Lung (tissue), 11 donors: ENCODE measurements at regions not wholly inside any gene's neighbourhood (a gene's known extent, or its start where the extent isn't known, plus 50 kb on each side); places are given as distances from the start of the nearest gene placed in this dataset.
"Not testable (repeated sequence)": the region's sequence is repeated elsewhere in the genome, so short reads cannot be mapped to it uniquely, and the experiment has no call there.

ENCODE experiments used
- ATAC-seq: fragments of 200-7000 bp; cut with Tn5 transposase; one replicate; pipeline ENCODE4 v1.9.1; 2020; ENCODE audit warnings: moderate number of reproducible peaks; ENCODE audit not compliant: insufficient read depth, low FRiP score
- DNase-seq, 3 donors: peaks; one replicate each; pipeline ENCODE4 v3.0.0-alpha.2; 2013 to 2017
- H3K27ac ChIP-seq, 2 donors: one replicate each; pipeline ENCODE4 v1.5.1; 2013; ENCODE audit warnings: mild to moderate bottlenecking in 2 of 2, moderate library complexity in 2 of 2, control low read depth in 1 of 2, inconsistent platforms in 1 of 2, low read depth in 1 of 2, low read length in 1 of 2
- H3K27me3 ChIP-seq, 3 donors: one replicate each; pipeline ENCODE4 v1.5.1; 2013; ENCODE audit warnings: low read length in 2 of 3; ENCODE audit not compliant: control insufficient read depth in 3 of 3, insufficient read depth in 3 of 3
- H3K36me3 ChIP-seq, 4 donors: one replicate each; pipeline ENCODE4 v1.5.1; 2013; ENCODE audit warnings: low read length in 4 of 4, mild to moderate bottlenecking in 1 of 4, moderate library complexity in 1 of 4; ENCODE audit not compliant: control insufficient read depth in 4 of 4, insufficient read depth in 4 of 4
- H3K4me1 ChIP-seq, 5 donors: one replicate each; pipeline ENCODE4 v1.5.1; 2013; ENCODE audit warnings: low read length in 5 of 5, mild to moderate bottlenecking in 2 of 5, moderate library complexity in 1 of 5; ENCODE audit not compliant: control insufficient read depth in 5 of 5, insufficient read depth in 5 of 5
- H3K4me3 ChIP-seq: one replicate; pipeline ENCODE4 v1.5.1; 2013; ENCODE audit warnings: mild to moderate bottlenecking, control low read depth, moderate library complexity
- H3K9ac ChIP-seq, 2 donors: one replicate each; pipeline ENCODE4 v1.5.1; 2013; ENCODE audit warnings: low read length in 2 of 2, control low read depth in 1 of 2; ENCODE audit not compliant: insufficient read depth in 1 of 2
- H3K9me3 ChIP-seq, 4 donors: one replicate each; pipeline ENCODE4 v1.5.1; 2013; ENCODE audit warnings: low read length in 3 of 4, mild to moderate bottlenecking in 1 of 4, moderate library complexity in 1 of 4; ENCODE audit not compliant: control insufficient read depth in 4 of 4, insufficient read depth in 3 of 4
- WGBS, 2 donors: extraction: QIAGEN DNeasy Blood & Tissue Kit; methylation state at CpG; one replicate each; pipeline ENCODE4 v1.1.7; 2013; 5-methylcytosine and 5-hydroxymethylcytosine counted together
- TF ChIP-seq, protein P1 (sequence below): IDR thresholded peaks from 2 replicates; pipeline ENCODE4 v1.5.1; 2012; ENCODE audit warnings: mild to moderate bottlenecking; ENCODE audit errors: control extremely low read depth, extremely low read depth
- donor health status: control.
- donor health status: control.
- donor health status: Bipolar disorder and iron deficiency.
- donor health status: healthy.
- donor health status: DM: yes; HTN: yes; CAD: no.

DNA sequence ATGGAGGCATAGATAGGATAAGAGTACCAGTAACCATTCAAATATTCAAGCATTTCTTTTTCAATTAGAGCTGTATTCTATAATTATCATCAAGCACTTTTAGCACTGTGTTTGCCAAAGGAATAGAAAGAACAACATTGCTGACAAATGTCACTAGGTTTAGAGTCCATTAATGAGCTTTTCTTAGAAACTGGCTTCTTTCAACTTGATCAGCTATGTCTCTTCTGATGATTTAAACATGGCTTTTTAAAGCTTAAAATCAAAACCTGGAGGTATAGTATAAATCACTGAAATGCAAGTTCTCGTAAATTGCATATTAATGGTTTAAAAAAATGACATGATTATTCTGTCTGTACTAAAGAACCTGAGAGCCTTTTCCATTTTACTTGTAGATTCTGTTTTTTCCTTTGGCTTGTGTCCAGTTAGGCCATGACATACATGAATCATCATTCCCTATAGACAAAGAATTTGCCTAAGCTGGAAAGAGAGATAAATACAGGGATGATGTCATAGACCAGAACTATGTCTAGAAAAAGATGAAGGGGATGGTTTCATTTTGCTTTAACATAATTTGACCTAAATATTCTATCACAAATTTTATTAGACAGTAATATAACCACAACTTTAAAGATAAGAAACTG is 340.1 kb upstream of the CTSO start:
- Histone ChIP-seq H3K4me3 (no peak overlapping the region), H3K27ac (no peak overlapping the region), H3K36me3 (no peaks in the 10 kb centered on the region), H3K9me3 (no peaks in the 10 kb centered on the region), H3K9ac (no peak overlapping the region), H3K4me1 (peaks cover 0 to 19% (median 0%) of the 10 kb centered on the region in 5 donors), H3K27me3 (no peaks in the 10 kb centered on the region)
- 86 to 95% methylated on average over 1 of the region's 1 CpG for WGBS, 2 donors
- ATAC-seq (no peak), DNase-seq (peak in 1 of 3 donors; percentile 30)
- TF ChIP-seq, protein P1, sequence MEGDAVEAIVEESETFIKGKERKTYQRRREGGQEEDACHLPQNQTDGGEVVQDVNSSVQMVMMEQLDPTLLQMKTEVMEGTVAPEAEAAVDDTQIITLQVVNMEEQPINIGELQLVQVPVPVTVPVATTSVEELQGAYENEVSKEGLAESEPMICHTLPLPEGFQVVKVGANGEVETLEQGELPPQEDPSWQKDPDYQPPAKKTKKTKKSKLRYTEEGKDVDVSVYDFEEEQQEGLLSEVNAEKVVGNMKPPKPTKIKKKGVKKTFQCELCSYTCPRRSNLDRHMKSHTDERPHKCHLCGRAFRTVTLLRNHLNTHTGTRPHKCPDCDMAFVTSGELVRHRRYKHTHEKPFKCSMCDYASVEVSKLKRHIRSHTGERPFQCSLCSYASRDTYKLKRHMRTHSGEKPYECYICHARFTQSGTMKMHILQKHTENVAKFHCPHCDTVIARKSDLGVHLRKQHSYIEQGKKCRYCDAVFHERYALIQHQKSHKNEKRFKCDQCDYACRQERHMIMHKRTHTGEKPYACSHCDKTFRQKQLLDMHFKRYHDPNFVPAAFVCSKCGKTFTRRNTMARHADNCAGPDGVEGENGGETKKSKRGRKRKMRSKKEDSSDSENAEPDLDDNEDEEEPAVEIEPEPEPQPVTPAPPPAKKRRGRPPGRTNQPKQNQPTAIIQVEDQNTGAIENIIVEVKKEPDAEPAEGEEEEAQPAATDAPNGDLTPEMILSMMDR: no peak

DNA sequence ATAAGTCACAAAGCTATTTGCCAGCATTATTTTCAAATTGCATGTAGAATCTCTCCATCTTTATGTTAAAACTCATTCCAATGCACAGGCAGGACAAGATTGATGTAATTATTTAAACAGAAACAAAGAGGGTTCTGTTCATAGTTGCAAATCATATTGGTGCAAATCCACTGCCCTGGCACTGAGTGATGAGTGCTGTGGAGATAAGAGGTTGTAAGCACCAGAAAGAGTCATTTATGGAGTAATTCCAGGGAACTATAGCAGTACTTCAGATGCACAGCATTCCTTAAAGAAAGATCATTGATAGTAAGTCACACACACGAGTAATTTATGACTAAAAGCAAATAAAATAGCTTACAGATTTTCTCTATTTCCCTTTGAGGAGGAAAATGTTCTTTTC is 337.7 kb upstream of the CTSO start:
- Histone ChIP-seq H3K9me3 (no peaks in the 10 kb centered on the region), H3K27me3 (no peaks in the 10 kb centered on the region), H3K27ac (no peak overlapping the region), H3K4me1 (peaks cover 0 to 19% (median 0%) of the 10 kb centered on the region in 5 donors), H3K4me3 (no peak overlapping the region), H3K36me3 (no peaks in the 10 kb centered on the region), H3K9ac (no peak overlapping the region)
- DNase-seq (peak in 2 of 3 donors; percentile 29 to 40), ATAC-seq (peak; percentile 58)
- 28 to 66% methylated on average over 1 of the region's 1 CpG for WGBS, 2 donors
- TF ChIP-seq, protein P1: no peak

DNA sequence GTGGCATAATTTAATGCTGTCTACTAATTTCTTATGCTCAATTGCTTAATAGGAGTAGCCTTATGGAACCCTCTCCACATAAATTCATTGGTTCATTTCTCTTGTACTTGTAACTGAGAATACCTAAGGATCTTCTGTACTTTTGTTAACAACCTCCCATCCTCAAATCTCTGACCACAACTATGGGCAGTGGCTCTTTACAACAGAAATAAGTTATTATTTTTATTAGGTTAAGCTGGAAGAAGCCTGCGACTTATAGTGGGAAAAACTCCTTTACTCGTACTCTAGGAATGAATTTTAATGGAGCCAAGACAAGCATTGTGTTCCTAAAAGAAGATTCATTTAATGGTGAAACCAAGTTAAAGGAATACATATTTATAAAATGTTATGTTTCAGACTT is 337.1 kb upstream of the CTSO start:
- TF ChIP-seq, protein P1: no peak
- Histone ChIP-seq H3K9ac (no peak overlapping the region), H3K4me1 (peaks cover 0 to 17% (median 0%) of the 10 kb centered on the region in 5 donors), H3K27me3 (no peaks in the 10 kb centered on the region), H3K36me3 (no peaks in the 10 kb centered on the region), H3K4me3 (no peak overlapping the region), H3K27ac (no peak overlapping the region), H3K9me3 (no peaks in the 10 kb centered on the region)
- DNase-seq (no peak), ATAC-seq (no peak)
- WGBS, 2 donors: 85 to 88% methylated on average over 2 of the region's 2 CpGs

DNA sequence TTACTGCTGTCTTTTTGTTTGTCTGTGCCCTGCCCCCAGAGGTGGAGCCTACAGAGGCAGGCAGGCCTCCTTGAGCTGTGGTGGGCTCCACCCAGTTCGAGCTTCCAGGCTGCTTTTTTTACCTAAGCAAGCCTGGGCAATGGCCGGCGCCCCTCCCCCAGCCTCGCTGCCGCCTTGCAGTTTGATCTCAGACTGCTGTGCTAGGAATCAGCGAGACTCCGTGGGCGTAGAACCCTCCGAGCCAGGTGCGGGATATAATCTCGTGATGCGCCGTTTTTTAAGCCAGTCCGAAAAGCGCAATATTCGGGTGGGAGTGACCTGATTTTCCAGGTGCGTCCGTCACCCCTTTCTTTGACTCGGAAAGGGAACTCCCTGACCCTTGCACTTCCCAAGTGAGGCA is 336.4 kb upstream of the CTSO start:
- not testable (repeated sequence) for H3K36me3 ChIP-seq, H3K27me3 ChIP-seq, DNase-seq, H3K9ac ChIP-seq, H3K4me3 ChIP-seq, ATAC-seq, H3K27ac ChIP-seq, H3K9me3 ChIP-seq
- H3K4me1 ChIP-seq: peaks cover 0 to 10% (median 0%) of the 10 kb centered on the region in 5 donors
- WGBS, 2 donors: 91 to 94% methylated on average over 16 to 19 of the region's 19 CpGs
